Vagina (tissue), 2 donors: ENCODE measurements at regions not wholly inside any gene's neighbourhood (a gene's known extent, or its start where the extent isn't known, plus 50 kb on each side); places are given as distances from the start of the nearest gene placed in this dataset.

Experiments used
- POLR2A ChIP-seq, 2 donors: fragments of 450-650 bp; IDR thresholded peaks; one replicate each; pipeline ENCODE4 v1.6.1; 2017; ENCODE audit warnings: antibody characterized with exemption in 2 of 2, mild to moderate bottlenecking in 2 of 2, moderate library complexity in 2 of 2
- POLR2AphosphoS5 ChIP-seq, 2 donors: sonication (generic); formaldehyde crosslinking; IDR thresholded peaks; one replicate each; pipeline ENCODE4 v1.9.0; 2017; ENCODE audit warnings: antibody characterized with exemption in 2 of 2, mild to moderate bottlenecking in 2 of 2, low read depth in 1 of 2; ENCODE audit not compliant: insufficient read depth in 1 of 2
- TF ChIP-seq, protein P1 (sequence below), 3 experiments: fragments of 450-650 bp in 2 of 3; fragments of 200-600 bp in 1 of 3; sonication (generic) in 1 of 3; IDR thresholded peaks; one replicate each; pipeline ENCODE4 v1.5.1; 2017 to 2019; ENCODE audit warnings: antibody characterized with exemption in 3 of 3, mild to moderate bottlenecking in 2 of 3, moderate library complexity in 2 of 3

DNA sequence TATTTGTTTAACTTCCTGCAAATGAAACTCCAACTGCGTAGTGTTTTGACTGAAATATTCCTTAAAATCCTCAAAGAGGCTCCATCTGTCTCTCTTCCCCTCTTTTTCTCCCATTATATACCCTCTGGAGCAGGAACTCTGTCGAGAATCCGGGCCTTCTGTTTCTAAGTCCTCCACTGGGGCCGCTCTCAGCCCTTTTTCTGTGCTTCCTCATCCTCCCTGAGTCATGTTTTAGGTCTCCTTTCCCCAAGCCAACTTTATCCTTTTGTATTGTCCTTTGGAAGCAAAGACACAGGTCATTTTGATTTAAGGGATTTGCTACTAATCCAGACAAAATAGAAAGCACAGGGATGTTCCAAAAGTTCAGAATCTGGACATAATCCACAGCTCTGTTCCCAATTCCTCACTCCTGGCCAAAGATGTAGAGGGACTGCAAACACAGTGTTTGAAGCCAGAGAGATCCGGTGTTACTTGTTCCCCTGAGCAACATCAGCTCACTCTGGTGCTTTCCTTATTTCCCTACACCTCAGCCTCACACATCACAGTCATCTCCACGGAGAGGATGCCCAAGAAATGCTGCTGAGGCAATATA, 131.0 kb upstream of the KLF3 start:
- TF ChIP-seq, protein P1, sequence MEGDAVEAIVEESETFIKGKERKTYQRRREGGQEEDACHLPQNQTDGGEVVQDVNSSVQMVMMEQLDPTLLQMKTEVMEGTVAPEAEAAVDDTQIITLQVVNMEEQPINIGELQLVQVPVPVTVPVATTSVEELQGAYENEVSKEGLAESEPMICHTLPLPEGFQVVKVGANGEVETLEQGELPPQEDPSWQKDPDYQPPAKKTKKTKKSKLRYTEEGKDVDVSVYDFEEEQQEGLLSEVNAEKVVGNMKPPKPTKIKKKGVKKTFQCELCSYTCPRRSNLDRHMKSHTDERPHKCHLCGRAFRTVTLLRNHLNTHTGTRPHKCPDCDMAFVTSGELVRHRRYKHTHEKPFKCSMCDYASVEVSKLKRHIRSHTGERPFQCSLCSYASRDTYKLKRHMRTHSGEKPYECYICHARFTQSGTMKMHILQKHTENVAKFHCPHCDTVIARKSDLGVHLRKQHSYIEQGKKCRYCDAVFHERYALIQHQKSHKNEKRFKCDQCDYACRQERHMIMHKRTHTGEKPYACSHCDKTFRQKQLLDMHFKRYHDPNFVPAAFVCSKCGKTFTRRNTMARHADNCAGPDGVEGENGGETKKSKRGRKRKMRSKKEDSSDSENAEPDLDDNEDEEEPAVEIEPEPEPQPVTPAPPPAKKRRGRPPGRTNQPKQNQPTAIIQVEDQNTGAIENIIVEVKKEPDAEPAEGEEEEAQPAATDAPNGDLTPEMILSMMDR (IDR thresholded peaks at IDR 0.05) = no peak
- TF ChIP-seq POLR2AphosphoS5 (IDR thresholded peaks at IDR 0.05; ENCODE audit: insufficient read depth in 1 of 2, low read depth in 1 of 2) (no peak), POLR2A (IDR thresholded peaks at IDR 0.05) (no peak)
